Ishikawa (cell line): ENCODE measurements at regions not wholly inside any gene's neighbourhood (a gene's known extent, or its start where the extent isn't known, plus 50 kb on each side); places are given as distances from the start of the nearest gene placed in this dataset.

Source experiments
- CEBPB ChIP-seq: IDR thresholded peaks from 2 replicates; pipeline ENCODE4 v1.6.1; 2012
- CREB1 ChIP-seq: IDR thresholded peaks from 2 replicates; pipeline ENCODE4 v1.6.1; 2012; ENCODE audit warnings: low read depth
- EGR1 ChIP-seq: IDR thresholded peaks from 2 replicates; pipeline ENCODE4 v1.6.1; 2012
- EP300 ChIP-seq: IDR thresholded peaks from 2 replicates; pipeline ENCODE4 v1.6.1; 2012; ENCODE audit warnings: borderline replicate concordance
- FOXM1 ChIP-seq: IDR thresholded peaks from 2 replicates; pipeline ENCODE4 v1.6.1; 2012; ENCODE audit warnings: low read depth, borderline replicate concordance
- NFIC ChIP-seq: IDR thresholded peaks from 2 replicates; pipeline ENCODE4 v1.6.1; 2012
- RAD21 ChIP-seq: IDR thresholded peaks from 2 replicates; pipeline ENCODE4 v1.6.1; 2012; ENCODE audit warnings: low read depth
- TAF1 ChIP-seq: IDR thresholded peaks from 2 replicates; pipeline ENCODE4 v1.6.1; 2012; ENCODE audit warnings: low read depth, mild to moderate bottlenecking
- TCF12 ChIP-seq: IDR thresholded peaks from 2 replicates; pipeline ENCODE4 v1.6.1; 2012; ENCODE audit warnings: low read depth
- TEAD4 ChIP-seq: IDR thresholded peaks from 2 replicates; pipeline ENCODE4 v1.6.1; 2012
- YY1 ChIP-seq: IDR thresholded peaks from 2 replicates; pipeline ENCODE4 v1.6.1; 2012; ENCODE audit warnings: low read depth
- ZBTB7A ChIP-seq: IDR thresholded peaks from 2 replicates; pipeline ENCODE4 v1.6.1; 2012; ENCODE audit warnings: low read depth
- TF ChIP-seq, protein P1 (sequence below): IDR thresholded peaks from 2 replicates; pipeline ENCODE4 v1.6.1; 2012
- TF ChIP-seq, protein P2 (sequence below): IDR thresholded peaks from 2 replicates; pipeline ENCODE4 v1.6.1; 2012; ENCODE audit warnings: low read depth, mild to moderate bottlenecking
- TF ChIP-seq, protein P3 (sequence below): IDR thresholded peaks from 2 replicates; pipeline ENCODE4 v1.6.1; 2012

DNA sequence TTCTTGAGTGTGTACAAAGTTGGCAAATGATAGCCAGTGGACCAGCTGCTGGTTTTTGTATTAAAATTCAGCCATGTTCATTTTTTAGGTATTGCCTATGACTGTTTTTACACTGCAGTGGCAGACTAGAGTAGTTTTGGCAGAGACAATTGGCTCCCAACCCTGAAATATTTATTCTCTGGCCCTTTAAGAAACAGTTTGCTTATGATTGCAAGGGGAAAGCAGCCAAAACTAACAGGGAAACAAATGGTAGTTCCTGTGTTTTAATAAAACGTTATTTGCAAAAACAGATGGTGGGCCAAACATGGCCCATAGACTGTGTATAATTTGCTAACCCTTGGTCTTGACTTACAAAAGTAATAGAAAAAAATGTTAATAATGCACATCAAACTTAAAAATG, 110.2 kb downstream of the ALX1 start:
- TF ChIP-seq CEBPB: no peak
- no peak for TF ChIP-seq TEAD4
- TF ChIP-seq, protein P1, sequence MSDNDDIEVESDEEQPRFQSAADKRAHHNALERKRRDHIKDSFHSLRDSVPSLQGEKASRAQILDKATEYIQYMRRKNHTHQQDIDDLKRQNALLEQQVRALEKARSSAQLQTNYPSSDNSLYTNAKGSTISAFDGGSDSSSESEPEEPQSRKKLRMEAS: no peak
- no peak for TF ChIP-seq EGR1

DNA sequence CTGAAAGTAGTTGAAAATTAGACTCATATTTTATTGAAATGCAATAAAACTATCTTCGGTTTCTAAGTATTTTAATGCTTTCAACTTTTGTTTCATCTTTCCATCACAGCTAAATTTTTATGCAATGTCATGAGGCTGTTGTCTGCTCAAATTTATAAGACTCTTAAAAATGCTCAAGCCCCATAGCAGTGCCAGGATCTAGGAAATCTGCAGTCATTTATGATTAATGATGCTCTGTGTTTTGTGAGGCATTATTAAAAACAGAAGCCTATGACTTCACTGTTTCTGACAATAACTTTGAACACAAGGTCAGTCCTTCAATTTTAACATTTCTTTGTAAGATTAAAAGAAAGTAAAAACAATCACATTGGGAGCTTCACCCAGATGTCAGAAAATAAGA, 112.5 kb downstream of the ALX1 start:
- TF ChIP-seq EP300 (no peak), ZBTB7A (no peak), CEBPB (no peak), RAD21 (no peak), FOXM1 (no peak), TCF12 (no peak), CREB1 (no peak)
- TF ChIP-seq, protein P2, sequence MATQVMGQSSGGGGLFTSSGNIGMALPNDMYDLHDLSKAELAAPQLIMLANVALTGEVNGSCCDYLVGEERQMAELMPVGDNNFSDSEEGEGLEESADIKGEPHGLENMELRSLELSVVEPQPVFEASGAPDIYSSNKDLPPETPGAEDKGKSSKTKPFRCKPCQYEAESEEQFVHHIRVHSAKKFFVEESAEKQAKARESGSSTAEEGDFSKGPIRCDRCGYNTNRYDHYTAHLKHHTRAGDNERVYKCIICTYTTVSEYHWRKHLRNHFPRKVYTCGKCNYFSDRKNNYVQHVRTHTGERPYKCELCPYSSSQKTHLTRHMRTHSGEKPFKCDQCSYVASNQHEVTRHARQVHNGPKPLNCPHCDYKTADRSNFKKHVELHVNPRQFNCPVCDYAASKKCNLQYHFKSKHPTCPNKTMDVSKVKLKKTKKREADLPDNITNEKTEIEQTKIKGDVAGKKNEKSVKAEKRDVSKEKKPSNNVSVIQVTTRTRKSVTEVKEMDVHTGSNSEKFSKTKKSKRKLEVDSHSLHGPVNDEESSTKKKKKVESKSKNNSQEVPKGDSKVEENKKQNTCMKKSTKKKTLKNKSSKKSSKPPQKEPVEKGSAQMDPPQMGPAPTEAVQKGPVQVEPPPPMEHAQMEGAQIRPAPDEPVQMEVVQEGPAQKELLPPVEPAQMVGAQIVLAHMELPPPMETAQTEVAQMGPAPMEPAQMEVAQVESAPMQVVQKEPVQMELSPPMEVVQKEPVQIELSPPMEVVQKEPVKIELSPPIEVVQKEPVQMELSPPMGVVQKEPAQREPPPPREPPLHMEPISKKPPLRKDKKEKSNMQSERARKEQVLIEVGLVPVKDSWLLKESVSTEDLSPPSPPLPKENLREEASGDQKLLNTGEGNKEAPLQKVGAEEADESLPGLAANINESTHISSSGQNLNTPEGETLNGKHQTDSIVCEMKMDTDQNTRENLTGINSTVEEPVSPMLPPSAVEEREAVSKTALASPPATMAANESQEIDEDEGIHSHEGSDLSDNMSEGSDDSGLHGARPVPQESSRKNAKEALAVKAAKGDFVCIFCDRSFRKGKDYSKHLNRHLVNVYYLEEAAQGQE: no peak
- TF ChIP-seq, protein P1: no peak

DNA sequence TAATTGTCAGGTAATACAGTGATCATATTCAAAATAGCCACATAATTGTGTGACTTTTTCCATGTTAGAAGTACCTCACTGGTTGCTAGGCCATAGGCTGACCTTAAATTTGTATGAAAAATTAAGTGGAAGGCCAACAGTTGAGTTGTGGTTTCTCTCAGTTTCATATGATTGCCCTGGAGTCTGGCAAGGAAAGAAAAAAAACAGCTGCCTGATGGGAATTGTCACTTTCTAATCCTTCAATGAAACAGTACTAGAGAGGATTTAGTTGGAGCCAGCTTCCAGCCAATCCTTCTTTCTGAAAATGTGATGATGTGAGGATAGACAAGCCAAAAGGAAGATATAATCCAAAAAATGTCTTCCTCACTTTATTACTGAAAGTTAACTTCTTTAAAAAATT, 113.6 kb downstream of the ALX1 start:
- TF ChIP-seq RAD21 (no peak), CEBPB (no peak), TEAD4 (no peak), NFIC (no peak), YY1 (no peak), TAF1 (no peak), EGR1 (no peak), FOXM1 (no peak), CREB1 (no peak), TCF12 (no peak), EP300 (no peak), ZBTB7A (no peak)
- TF ChIP-seq, protein P3, sequence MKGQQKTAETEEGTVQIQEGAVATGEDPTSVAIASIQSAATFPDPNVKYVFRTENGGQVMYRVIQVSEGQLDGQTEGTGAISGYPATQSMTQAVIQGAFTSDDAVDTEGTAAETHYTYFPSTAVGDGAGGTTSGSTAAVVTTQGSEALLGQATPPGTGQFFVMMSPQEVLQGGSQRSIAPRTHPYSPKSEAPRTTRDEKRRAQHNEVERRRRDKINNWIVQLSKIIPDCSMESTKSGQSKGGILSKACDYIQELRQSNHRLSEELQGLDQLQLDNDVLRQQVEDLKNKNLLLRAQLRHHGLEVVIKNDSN: no peak
- TF ChIP-seq, protein P1: no peak
- TF ChIP-seq, protein P2: no peak

DNA sequence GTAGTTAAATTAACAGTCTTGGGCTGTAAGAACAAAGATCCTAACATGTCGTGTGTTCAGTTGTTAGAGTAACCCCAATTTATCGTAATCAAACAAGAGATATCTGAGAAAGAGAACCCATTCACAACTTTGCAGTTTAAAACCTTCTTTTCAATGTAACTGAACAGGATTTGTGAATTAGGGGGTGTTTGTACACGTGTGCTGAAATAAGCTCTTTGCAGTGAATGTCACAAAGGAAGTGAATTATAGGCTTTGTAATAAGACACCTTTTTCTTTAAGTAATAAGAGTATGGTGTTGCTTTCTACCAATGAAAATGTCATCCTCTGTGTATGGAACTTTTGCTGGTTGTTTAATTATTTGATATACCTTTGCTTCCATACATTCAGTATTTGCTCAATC, 114.0 kb downstream of the ALX1 start:
- TF ChIP-seq FOXM1: no peak
- TF ChIP-seq TAF1: no peak
- no peak for TF ChIP-seq NFIC
- TF ChIP-seq TEAD4: no peak
- no peak for TF ChIP-seq EP300
- TF ChIP-seq, protein P3: no peak
- TF ChIP-seq CEBPB: no peak
- no peak for TF ChIP-seq CREB1
- no peak for TF ChIP-seq EGR1
- TF ChIP-seq, protein P2: no peak
- TF ChIP-seq ZBTB7A: no peak
- no peak for TF ChIP-seq TCF12
- no peak for TF ChIP-seq RAD21
- TF ChIP-seq YY1: no peak
- TF ChIP-seq, protein P1: no peak
